ENCODE measurements at regions not wholly inside any gene's neighbourhood (a gene's known extent, or its start where the extent isn't known, plus 50 kb on each side); places are given as distances from the start of the nearest gene placed in this dataset.

DNA sequence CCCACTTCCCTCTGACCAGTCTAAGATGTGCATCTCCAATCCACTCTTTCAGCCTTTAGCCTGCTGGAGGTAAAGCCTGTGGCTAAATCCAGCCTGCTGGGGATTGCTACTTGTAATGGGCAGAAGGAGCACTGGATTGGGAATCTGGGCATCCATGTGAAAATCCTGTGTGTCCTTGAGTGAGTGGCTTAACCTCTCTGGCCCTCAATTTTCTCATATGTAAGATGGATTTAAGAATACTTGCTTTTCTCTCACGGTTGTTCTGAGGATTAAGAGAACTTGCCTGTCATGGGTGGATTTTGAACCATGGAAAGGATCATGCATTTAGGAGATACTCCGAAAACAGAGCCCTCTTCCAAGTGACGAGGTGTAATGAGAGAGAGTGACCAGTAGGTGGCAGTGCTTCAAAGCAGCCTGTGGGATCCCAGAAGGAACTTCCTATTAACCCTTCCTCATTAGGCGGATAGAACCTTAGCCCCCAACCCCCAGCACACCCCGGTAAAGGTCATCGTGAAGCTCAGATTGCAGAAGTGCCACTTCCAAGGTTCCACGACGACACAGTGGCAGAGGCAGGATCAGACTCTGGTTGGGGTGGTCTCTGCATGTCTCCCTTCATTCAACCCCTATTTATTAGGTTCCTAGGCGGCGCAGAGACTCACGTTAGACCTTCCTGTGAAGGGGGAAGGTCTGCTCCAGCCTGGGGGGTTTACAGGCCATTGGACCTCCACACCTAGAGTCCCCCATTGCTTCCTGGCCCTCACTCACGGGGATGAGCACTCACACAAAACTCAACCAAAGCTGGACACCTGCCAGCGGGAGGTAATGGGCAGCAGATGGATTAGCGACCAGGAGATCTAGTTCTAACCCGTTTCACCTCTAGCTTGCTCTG is 68.7 kb upstream of the ZNF618 start:
- TF ChIP-seq, protein P1, sequence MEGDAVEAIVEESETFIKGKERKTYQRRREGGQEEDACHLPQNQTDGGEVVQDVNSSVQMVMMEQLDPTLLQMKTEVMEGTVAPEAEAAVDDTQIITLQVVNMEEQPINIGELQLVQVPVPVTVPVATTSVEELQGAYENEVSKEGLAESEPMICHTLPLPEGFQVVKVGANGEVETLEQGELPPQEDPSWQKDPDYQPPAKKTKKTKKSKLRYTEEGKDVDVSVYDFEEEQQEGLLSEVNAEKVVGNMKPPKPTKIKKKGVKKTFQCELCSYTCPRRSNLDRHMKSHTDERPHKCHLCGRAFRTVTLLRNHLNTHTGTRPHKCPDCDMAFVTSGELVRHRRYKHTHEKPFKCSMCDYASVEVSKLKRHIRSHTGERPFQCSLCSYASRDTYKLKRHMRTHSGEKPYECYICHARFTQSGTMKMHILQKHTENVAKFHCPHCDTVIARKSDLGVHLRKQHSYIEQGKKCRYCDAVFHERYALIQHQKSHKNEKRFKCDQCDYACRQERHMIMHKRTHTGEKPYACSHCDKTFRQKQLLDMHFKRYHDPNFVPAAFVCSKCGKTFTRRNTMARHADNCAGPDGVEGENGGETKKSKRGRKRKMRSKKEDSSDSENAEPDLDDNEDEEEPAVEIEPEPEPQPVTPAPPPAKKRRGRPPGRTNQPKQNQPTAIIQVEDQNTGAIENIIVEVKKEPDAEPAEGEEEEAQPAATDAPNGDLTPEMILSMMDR (optimal IDR thresholded peaks at IDR 0.05 in 1 of 3, IDR thresholded peaks at IDR 0.05 in 1 of 3, conservative IDR thresholded peaks at IDR 0.05 in 1 of 3; ENCODE audit: extremely low read depth in 1 of 3, insufficient read depth in 2 of 3, low read length in 3 of 3) = peak; percentile 84 to 88 (median 87)
- no peak for TF ChIP-seq EZH2 (IDR thresholded peaks at IDR 0.05; ENCODE audit: low read length)

Data from keratinocyte (primary cell).